ENCODE measurements at regions not wholly inside any gene's neighbourhood (a gene's known extent, or its start where the extent isn't known, plus 50 kb on each side); places are given as distances from the start of the nearest gene placed in this dataset.

DNA sequence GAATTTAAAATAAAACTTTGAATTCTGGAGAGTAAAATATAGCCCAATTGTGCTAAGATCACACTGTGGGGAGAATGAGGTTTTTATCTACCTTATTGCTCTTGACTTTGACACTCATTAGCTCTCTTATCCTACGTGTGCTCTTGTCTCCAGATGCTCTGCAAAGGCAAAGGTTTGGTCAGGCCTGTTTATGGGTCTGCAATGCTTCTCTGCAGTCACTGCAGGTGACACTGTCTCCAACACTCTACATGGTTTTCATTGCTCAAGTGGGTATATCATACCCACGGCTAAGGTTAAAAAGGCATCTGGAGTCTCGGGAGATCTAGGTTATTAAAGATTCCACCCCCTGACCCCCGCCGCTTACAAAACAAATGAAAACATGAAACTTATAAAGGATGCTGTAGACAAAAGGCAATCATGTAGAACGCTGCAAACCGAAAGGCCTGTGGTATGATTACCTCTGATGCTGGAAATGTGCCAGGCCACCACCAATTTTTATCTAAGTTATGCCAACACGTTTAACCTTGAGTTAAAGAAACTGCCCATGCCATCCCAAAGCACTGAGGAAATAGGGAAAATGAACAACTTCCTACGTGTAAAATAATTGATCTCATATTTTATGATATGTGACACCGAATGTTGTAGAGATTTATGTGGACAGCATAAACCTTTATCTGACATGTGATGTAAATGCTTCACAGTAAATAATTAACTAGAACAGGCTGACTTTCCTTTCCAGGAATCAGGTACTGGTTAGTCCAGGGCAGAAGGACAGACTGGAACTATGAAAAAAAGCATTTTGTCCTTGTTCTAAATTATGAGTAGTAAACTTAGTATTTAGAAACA, 238.2 kb upstream of the NOX3 start:
- TF ChIP-seq, protein P1, sequence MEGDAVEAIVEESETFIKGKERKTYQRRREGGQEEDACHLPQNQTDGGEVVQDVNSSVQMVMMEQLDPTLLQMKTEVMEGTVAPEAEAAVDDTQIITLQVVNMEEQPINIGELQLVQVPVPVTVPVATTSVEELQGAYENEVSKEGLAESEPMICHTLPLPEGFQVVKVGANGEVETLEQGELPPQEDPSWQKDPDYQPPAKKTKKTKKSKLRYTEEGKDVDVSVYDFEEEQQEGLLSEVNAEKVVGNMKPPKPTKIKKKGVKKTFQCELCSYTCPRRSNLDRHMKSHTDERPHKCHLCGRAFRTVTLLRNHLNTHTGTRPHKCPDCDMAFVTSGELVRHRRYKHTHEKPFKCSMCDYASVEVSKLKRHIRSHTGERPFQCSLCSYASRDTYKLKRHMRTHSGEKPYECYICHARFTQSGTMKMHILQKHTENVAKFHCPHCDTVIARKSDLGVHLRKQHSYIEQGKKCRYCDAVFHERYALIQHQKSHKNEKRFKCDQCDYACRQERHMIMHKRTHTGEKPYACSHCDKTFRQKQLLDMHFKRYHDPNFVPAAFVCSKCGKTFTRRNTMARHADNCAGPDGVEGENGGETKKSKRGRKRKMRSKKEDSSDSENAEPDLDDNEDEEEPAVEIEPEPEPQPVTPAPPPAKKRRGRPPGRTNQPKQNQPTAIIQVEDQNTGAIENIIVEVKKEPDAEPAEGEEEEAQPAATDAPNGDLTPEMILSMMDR (IDR thresholded peaks at IDR 0.05; ENCODE audit: low read length) = no peak
- no peak for TF ChIP-seq EZH2 (optimal IDR thresholded peaks at IDR 0.05; ENCODE audit: low read depth, low read length)
- no peak for TF ChIP-seq EZH2phosphoT487 (IDR thresholded peaks at IDR 0.05; ENCODE audit: low read length)
